Endothelial cell of umbilical vein (primary cell): ENCODE measurements at regions not wholly inside any gene's neighbourhood (a gene's known extent, or its start where the extent isn't known, plus 50 kb on each side); places are given as distances from the start of the nearest gene placed in this dataset.

Experiments used
- BruUV-seq: library from RNA; stranded (reverse); fragments of 400-500 nt; replicated peaks from 2 replicates; lab custom pipeline; 2021; lab: Mats Ljungman, UMichigan
- CTCF ChIA-PET: fragments of 300-600, 350-600 bp; sonication (Branson Sonifier 250); formaldehyde crosslinking; loops from one replicate; lab custom pipeline; 2021; ENCODE audit warnings: antibody characterized with exemption, inconsistent platforms; lab: Charles Lee
- POLR2A ChIA-PET: fragments of 300-600, 350-600 bp; sonication (Branson Sonifier 250); formaldehyde crosslinking; loops from one replicate; lab custom pipeline; 2021; ENCODE audit warnings: antibody characterized with exemption, inconsistent platforms; lab: Charles Lee
- DNase-seq: peaks from one replicate; pipeline ENCODE4 v3.0.0-alpha.2; 2011; ENCODE audit warnings: low read depth, low spot score
- FAIRE-seq: peaks from 2 replicates; lab custom pipeline; 2011; peaks lifted over from hg19 to GRCh38; lab: Jason Lieb, UNC
- H2AFZ ChIP-seq: 2 replicates; pipeline ENCODE4 v1.6.0; 2012; ENCODE audit warnings: low read depth, low read length, control low read depth, inconsistent platforms
- H3K27ac ChIP-seq: 2 replicates; pipeline ENCODE4 v1.5.1; 2011; ENCODE audit warnings: low read depth, mild to moderate bottlenecking, control low read depth, low read length, moderate library complexity; ENCODE audit not compliant: insufficient read depth
- H3K27me3 ChIP-seq, 2 experiments: 2 replicates each; pipeline versions ENCODE4 v1.6.0 to v1.6.1; 2011; ENCODE audit warnings: low read length in 2 of 2, mixed read lengths in 1 of 2; ENCODE audit not compliant: control insufficient read depth in 2 of 2, insufficient read depth in 2 of 2
- H3K36me3 ChIP-seq, 2 experiments: 2 replicates in 1 of 2; 3 replicates in 1 of 2; pipeline ENCODE4 v1.5.1; 2011; ENCODE audit warnings: low read length in 2 of 2, mild to moderate bottlenecking in 1 of 2, moderate library complexity in 1 of 2; ENCODE audit not compliant: control insufficient read depth in 2 of 2, insufficient read depth in 2 of 2; ENCODE audit errors: extremely low read depth in 1 of 2
- H3K4me1 ChIP-seq: 3 replicates; pipeline ENCODE4 v1.5.1; 2011; ENCODE audit warnings: mild to moderate bottlenecking, low read length; ENCODE audit not compliant: control insufficient read depth, insufficient read depth; ENCODE audit errors: extremely low read depth
- H3K4me2 ChIP-seq: 2 replicates; pipeline ENCODE4 v1.6.1; 2011; ENCODE audit warnings: low read length, control low read depth, mixed read lengths; ENCODE audit not compliant: insufficient read depth
- H3K4me3 ChIP-seq, 3 experiments: fragments of 200-600 bp in 1 of 3; sonication (generic), shearing (Covaris generic) in 1 of 3; replicated peaks in 1 of 3; 2 replicates each; pipeline ENCODE4 v1.5.1; 2011 to 2016; ENCODE audit warnings: control low read depth in 3 of 3, low read length in 3 of 3, mild to moderate bottlenecking in 2 of 3, inconsistent platforms in 1 of 3, low read depth in 1 of 3, moderate library complexity in 1 of 3; ENCODE audit not compliant: insufficient read depth in 1 of 3
- H3K79me2 ChIP-seq: 2 replicates; pipeline ENCODE4 v1.6.0; 2012; ENCODE audit warnings: low read length, inconsistent platforms; ENCODE audit not compliant: control insufficient read depth, insufficient read depth
- H3K9ac ChIP-seq: replicated peaks from 2 replicates; pipeline ENCODE3; 2011; ENCODE audit warnings: low read length, control low read depth; ENCODE audit not compliant: insufficient read depth; ENCODE audit errors: extremely low read depth
- H3K9me1 ChIP-seq: replicated peaks from 3 replicates; pipeline ENCODE4 v1.6.0; 2011; ENCODE audit warnings: mild to moderate bottlenecking, low read length; ENCODE audit not compliant: control insufficient read depth, insufficient read depth; ENCODE audit errors: extremely low read depth
- H3K9me3 ChIP-seq: replicated peaks from 2 replicates; pipeline ENCODE4 v1.5.1; 2012; ENCODE audit warnings: low read length, inconsistent platforms; ENCODE audit not compliant: control insufficient read depth, insufficient read depth
- H4K20me1 ChIP-seq: replicated peaks from 2 replicates; pipeline ENCODE3; 2011; ENCODE audit warnings: mild to moderate bottlenecking, low read length; ENCODE audit not compliant: control insufficient read depth, insufficient read depth; ENCODE audit errors: extremely low read depth
- CTCF ChIP-seq, 2 donors: IDR thresholded peaks; 1 replicate in 1 of 2; 2 replicates in 1 of 2; pipeline ENCODE4 v1.5.1; 2011; ENCODE audit warnings: low read length in 2 of 2, mild to moderate bottlenecking in 2 of 2, moderate library complexity in 2 of 2, control low read depth in 1 of 2, inconsistent platforms in 1 of 2, low read depth in 1 of 2; ENCODE audit not compliant: insufficient read depth in 1 of 2; ENCODE audit errors: extremely low read depth in 1 of 2
- EZH2 ChIP-seq: IDR thresholded peaks from 2 replicates; pipeline ENCODE4 v1.6.1; 2012; ENCODE audit warnings: borderline replicate concordance, low read depth, mild to moderate bottlenecking, moderate library complexity, low read length, inconsistent platforms; ENCODE audit not compliant: severe bottlenecking
- FOS ChIP-seq: IDR thresholded peaks from 2 replicates; pipeline ENCODE4 v1.6.1; 2011; ENCODE audit warnings: mild to moderate bottlenecking, low read length, moderate library complexity, borderline replicate concordance; ENCODE audit not compliant: insufficient read depth
- GATA2 ChIP-seq: IDR thresholded peaks from 2 replicates; pipeline ENCODE4 v1.7.0; 2011; ENCODE audit warnings: low read depth, mild to moderate bottlenecking, moderate library complexity, mixed read lengths, low read length; ENCODE audit not compliant: insufficient read length, insufficient read depth
- JUN ChIP-seq: IDR thresholded peaks from 2 replicates; pipeline ENCODE4 v1.6.1; 2011; ENCODE audit warnings: borderline replicate concordance, low read depth; ENCODE audit not compliant: insufficient read length, insufficient read depth
- MYC ChIP-seq: IDR thresholded peaks from one replicate; pipeline ENCODE4 v1.6.1; 2011; ENCODE audit warnings: mild to moderate bottlenecking, low read depth, low read length
- POLR2A ChIP-seq: IDR thresholded peaks from 2 replicates; pipeline ENCODE4 v1.6.1; 2012; ENCODE audit warnings: low read depth, mild to moderate bottlenecking, control low read depth, low read length
- POLR2AphosphoS5 ChIP-seq: IDR thresholded peaks from 2 replicates; pipeline ENCODE4 v1.6.1; 2012; ENCODE audit warnings: low read depth, mild to moderate bottlenecking, control low read depth, low read length, moderate library complexity; ENCODE audit not compliant: insufficient read depth
- dilution Hi-C: fragments of 300-500 bp; cut with MboI; formaldehyde crosslinking; loops from one replicate; pipeline ENCODE4 v1.15.0; 2019; ENCODE audit warnings: low sequenced_read_pairs; ENCODE audit not compliant: extremely low pct_ligation_motif_present
- intact Hi-C: fragments of 100-400 bp; cut with micrococcal nuclease; formaldehyde crosslinking; loops from one replicate; pipeline ENCODE4 v1.10.0; 2022

GRCh38 chr12:131385313-131386166, 325.4 kb upstream of the SFSWAP start:
- dilution Hi-C loops = no loop called here
- H3K36me3 ChIP-seq = no peaks in the 10 kb centered on the region
- H3K9me1 ChIP-seq = no peaks in the 10 kb centered on the region
- BruUV-seq = no TSS peak
- ChIA-PET CTCF (no interaction called here), POLR2A (no interaction called here)
- intact Hi-C loops = no loop called here
- FAIRE-seq (no peak), DNase-seq (no peak)
- no peaks in the 10 kb centered on the region for H3K27me3 ChIP-seq
- no peak for TF ChIP-seq POLR2A
- no peak for TF ChIP-seq GATA2
- TF ChIP-seq EZH2 = no peak
- no peak for TF ChIP-seq JUN
- no peak for TF ChIP-seq CTCF (IDR thresholded peaks at IDR 0.05; ENCODE audit: extremely low read depth in 1 of 2, insufficient read depth in 1 of 2, low read depth in 1 of 2, low read length in 2 of 2)
- H3K9ac ChIP-seq = no peak overlapping the region
- no peaks in the 10 kb centered on the region for H3K79me2 ChIP-seq
- H3K4me2 ChIP-seq = no peak overlapping the region
- no peaks in the 10 kb centered on the region for H4K20me1 ChIP-seq
- H3K4me3 ChIP-seq = no peak overlapping the region
- no peak overlapping the region for H3K27ac ChIP-seq
- no peaks in the 10 kb centered on the region for H3K4me1 ChIP-seq
- no peaks in the 10 kb centered on the region for H3K9me3 ChIP-seq
- no peak overlapping the region for H2AFZ ChIP-seq

GRCh38 chr12:131386167-131386521, 324.7 kb upstream of the SFSWAP start:
- Histone ChIP-seq H3K79me2 (no peaks in the 10 kb centered on the region), H3K27ac (no peak overlapping the region), H4K20me1 (no peaks in the 10 kb centered on the region), H3K9ac (no peak overlapping the region), H2AFZ (no peak overlapping the region), H3K9me1 (no peaks in the 10 kb centered on the region), H3K4me1 (no peaks in the 10 kb centered on the region), H3K36me3 (no peaks in the 10 kb centered on the region), H3K9me3 (no peaks in the 10 kb centered on the region), H3K4me3 (no peak overlapping the region), H3K27me3 (no peaks in the 10 kb centered on the region), H3K4me2 (no peak overlapping the region)
- no peak for DNase-seq
- no TSS peak for BruUV-seq
- TF ChIP-seq FOS = no peak
- TF ChIP-seq MYC = no peak
- no peak for TF ChIP-seq POLR2A
- TF ChIP-seq GATA2 = no peak
- no peak for TF ChIP-seq POLR2AphosphoS5
- dilution Hi-C loops (no loop called here), intact Hi-C loops (no loop called here)
- ChIA-PET POLR2A (no interaction called here), CTCF (no interaction called here)
- FAIRE-seq = no peak
